ENCODE measurements at regions not wholly inside any gene's neighbourhood (a gene's known extent, or its start where the extent isn't known, plus 50 kb on each side); places are given as distances from the start of the nearest gene placed in this dataset.
"Not testable (repeated sequence)": the region's sequence is repeated elsewhere in the genome, so short reads cannot be mapped to it uniquely, and the experiment has no call there.

GRCh38 chrX:150213481-150214030, 149.6 kb upstream of the MAMLD1 start:
- Histone ChIP-seq H3K36me3 (ENCODE audit: insufficient read depth in 1 of 2, low read depth in 1 of 2) (no peaks in the 10 kb centered on the region), H3K4me1 (peaks cover 9% of the 10 kb centered on the region), H3K27ac (peak overlapping the region; percentile 55), H3K27me3 (ENCODE audit: insufficient read depth in 3 of 3, low read length in 2 of 3) (peaks cover 0 to 4% (median 0%) of the 10 kb centered on the region in 3 donors), H3K4me3 (no peak overlapping the region), H3K9me3 (no peaks in the 10 kb centered on the region)
- 29 to 34% (median 34%) methylated on average over 3 of the region's 3 CpGs for WGBS, 3 donors
- TF ChIP-seq CTCF (IDR thresholded peaks at IDR 0.05), result no peak
- ATAC-seq (peak in 2 of 4 donors; percentile 12 to 16), DNase-seq (no peak)
- intact Hi-C loops (cut with DNase I), result loop anchor here in 1 of 2 donors (5.0 to 10.0 kb wide), 3 partner anchors 149 to 261 kb away; partner anchors contain the start of gene MAMLD1

GRCh38 chrX:150216000-150216399, 147.1 kb upstream of the MAMLD1 start:
- not testable (repeated sequence) for H3K4me1 ChIP-seq; H3K36me3 ChIP-seq (ENCODE audit: insufficient read depth in 1 of 2, low read depth in 1 of 2); H3K9me3 ChIP-seq; H3K27me3 ChIP-seq (ENCODE audit: insufficient read depth in 3 of 3, low read length in 2 of 3); DNase-seq; H3K4me3 ChIP-seq; ATAC-seq; H3K27ac ChIP-seq
- intact Hi-C loops (cut with DNase I), result loop anchor here in 1 of 2 donors (10.0 kb wide), 2 partner anchors 259 to 261 kb away; no protein-coding TSS in a partner anchor
- 82 to 100% (median 92%) methylated on average over 2 to 3 of the region's 4 CpGs for WGBS, 3 donors

- no peak for DNase-seq
- Histone ChIP-seq H3K4me3 (no peak overlapping the region), H3K4me1 (peaks cover 9% of the 10 kb centered on the region), H3K36me3 (ENCODE audit: insufficient read depth in 1 of 2, low read depth in 1 of 2) (no peaks in the 10 kb centered on the region), H3K27ac (no peak overlapping the region), H3K27me3 (ENCODE audit: insufficient read depth in 3 of 3, low read length in 2 of 3) (peaks cover 0 to 11% (median 0%) of the 10 kb centered on the region in 3 donors), H3K9me3 (no peaks in the 10 kb centered on the region)
- intact Hi-C loops (cut with DNase I), result loop anchor here in 1 of 2 donors (10.0 kb wide), 2 partner anchors 258 to 262 kb away; no protein-coding TSS in a partner anchor
- no peak for ATAC-seq
- TF ChIP-seq CTCF (IDR thresholded peaks at IDR 0.05), result no peak
- 76 to 90% (median 90%) methylated on average over 3 to 6 of the region's 6 CpGs for WGBS, 3 donors
These were observed 146.4 kb upstream of the MAMLD1 start for GRCh38 chrX:150216716-150217115.

GRCh38 chrX:150217609-150218008, 145.5 kb upstream of the MAMLD1 start:
- no peak overlapping the region for H3K4me3 ChIP-seq
- H3K4me1 ChIP-seq, result peaks cover 7% of the 10 kb centered on the region
- WGBS, 3 donors, result 60 to 87% (median 80%) methylated on average over 4 to 5 of the region's 5 CpGs
- TF ChIP-seq CTCF (IDR thresholded peaks at IDR 0.05), result no peak
- ATAC-seq, result no peak
- no peak for DNase-seq
- H3K27me3 ChIP-seq (ENCODE audit: insufficient read depth in 3 of 3, low read length in 2 of 3), result peaks cover 0 to 11% (median 0%) of the 10 kb centered on the region in 3 donors
- intact Hi-C loops (cut with DNase I), result loop anchor here in 1 of 2 donors (10.0 kb wide), 2 partner anchors 257 to 263 kb away; no protein-coding TSS in a partner anchor
- H3K27ac ChIP-seq, result no peak overlapping the region
- no peaks in the 10 kb centered on the region for H3K36me3 ChIP-seq (ENCODE audit: insufficient read depth in 1 of 2, low read depth in 1 of 2)
- no peaks in the 10 kb centered on the region for H3K9me3 ChIP-seq

- DNase-seq (no peak), ATAC-seq (peak; percentile 42 to 59 (median 49))
- WGBS, 3 donors, result 40 to 54% (median 45%) methylated on average over 17 of the region's 17 CpGs
- Histone ChIP-seq H3K4me3 (no peak overlapping the region), H3K9me3 (no peaks in the 10 kb centered on the region), H3K36me3 (ENCODE audit: insufficient read depth in 1 of 2, low read depth in 1 of 2) (no peaks in the 10 kb centered on the region), H3K27ac (no peak overlapping the region), H3K4me1 (no peaks in the 10 kb centered on the region), H3K27me3 (ENCODE audit: insufficient read depth in 3 of 3, low read length in 2 of 3) (peaks cover 0 to 12% (median 0%) of the 10 kb centered on the region in 3 donors)
- intact Hi-C loops (cut with DNase I), result loop anchor here in 1 of 2 donors (10.0 kb wide), 2 partner anchors 255 to 265 kb away; no protein-coding TSS in a partner anchor
- no peak for TF ChIP-seq CTCF (IDR thresholded peaks at IDR 0.05)
These were observed 143.5 kb upstream of the MAMLD1 start for GRCh38 chrX:150219374-150220185.
